Esophagus mucosa (tissue), 1 donor: ENCODE measurements at regions not wholly inside any gene's neighbourhood (a gene's known extent, or its start where the extent isn't known, plus 50 kb on each side); places are given as distances from the start of the nearest gene placed in this dataset.
"Not testable (repeated sequence)": the region's sequence is repeated elsewhere in the genome, so short reads cannot be mapped to it uniquely, and the experiment has no call there.

ENCODE experiments used
- ATAC-seq: fragments of 200-7000 bp; cut with Tn5 transposase; one replicate; pipeline ENCODE4 v1.9.1; 2020
- donor health status: DM: yes; HTN: yes; CAD: no.

GRCh38 chr2:6143812-6144211, 451.6 kb downstream of the SOX11 start:
- no peak for ATAC-seq

- ATAC-seq: not testable (repeated sequence)
Observed at GRCh38 chr2:6147215-6147614, 455.0 kb downstream of the SOX11 start.

- ATAC-seq: no peak
Observed at GRCh38 chr2:6148882-6149281, 456.7 kb downstream of the SOX11 start.

- ATAC-seq: no peak
Observed at GRCh38 chr2:6159606-6160005, 467.4 kb downstream of the SOX11 start.

- ATAC-seq: no peak
Observed at GRCh38 chr2:6163932-6164331, 471.7 kb downstream of the SOX11 start.

GRCh38 chr2:6164986-6165747, 473.0 kb downstream of the SOX11 start:
- no peak for ATAC-seq

GRCh38 chr2:6167592-6168138, 475.5 kb downstream of the SOX11 start:
- ATAC-seq: no peak

- ATAC-seq: no peak
Observed at GRCh38 chr2:6168485-6168884, 476.3 kb downstream of the SOX11 start.

- no peak for ATAC-seq
Observed at GRCh38 chr2:6171294-6171693, 479.1 kb downstream of the SOX11 start.

- ATAC-seq: no peak
Observed at GRCh38 chr2:6177811-6178210, 485.6 kb downstream of the SOX11 start.

- no peak for ATAC-seq
Observed at GRCh38 chr2:6181525-6181924, 489.3 kb downstream of the SOX11 start.

GRCh38 chr2:6181926-6182325, 489.7 kb downstream of the SOX11 start:
- no peak for ATAC-seq

GRCh38 chr2:6183226-6183625, 491.0 kb downstream of the SOX11 start:
- ATAC-seq: no peak

GRCh38 chr2:6184532-6185292, 492.5 kb downstream of the SOX11 start:
- ATAC-seq: no peak

GRCh38 chr2:6186332-6187151, 494.4 kb downstream of the SOX11 start:
- ATAC-seq: no peak

- ATAC-seq: no peak
Observed at GRCh38 chr2:6196449-6196848, 504.3 kb downstream of the SOX11 start.

GRCh38 chr2:6198370-6198919, 506.3 kb downstream of the SOX11 start:
- not testable (repeated sequence) for ATAC-seq

- ATAC-seq: no peak
Observed at GRCh38 chr2:6202756-6203155, 510.6 kb downstream of the SOX11 start.

GRCh38 chr2:6203291-6203959, 511.2 kb downstream of the SOX11 start:
- no peak for ATAC-seq

GRCh38 chr2:6206882-6207281, 514.7 kb downstream of the SOX11 start:
- ATAC-seq: no peak

GRCh38 chr2:6211236-6211635, 519.1 kb downstream of the SOX11 start:
- no peak for ATAC-seq

GRCh38 chr2:6212491-6212890, 520.3 kb downstream of the SOX11 start:
- no peak for ATAC-seq
